ENCODE measurements at regions not wholly inside any gene's neighbourhood (a gene's known extent, or its start where the extent isn't known, plus 50 kb on each side); places are given as distances from the start of the nearest gene placed in this dataset.

- no peak for TF ChIP-seq POLR2A (IDR thresholded peaks at IDR 0.05; ENCODE audit: low read length)
- no peak for TF ChIP-seq GATA1 (IDR thresholded peaks at IDR 0.05; ENCODE audit: low read depth, low read length)
Observed at GRCh38 chr15:79678032-79678701, 218.6 kb downstream of the MTHFS start.
